ENCODE measurements at regions not wholly inside any gene's neighbourhood (a gene's known extent, or its start where the extent isn't known, plus 50 kb on each side); places are given as distances from the start of the nearest gene placed in this dataset.

DNA sequence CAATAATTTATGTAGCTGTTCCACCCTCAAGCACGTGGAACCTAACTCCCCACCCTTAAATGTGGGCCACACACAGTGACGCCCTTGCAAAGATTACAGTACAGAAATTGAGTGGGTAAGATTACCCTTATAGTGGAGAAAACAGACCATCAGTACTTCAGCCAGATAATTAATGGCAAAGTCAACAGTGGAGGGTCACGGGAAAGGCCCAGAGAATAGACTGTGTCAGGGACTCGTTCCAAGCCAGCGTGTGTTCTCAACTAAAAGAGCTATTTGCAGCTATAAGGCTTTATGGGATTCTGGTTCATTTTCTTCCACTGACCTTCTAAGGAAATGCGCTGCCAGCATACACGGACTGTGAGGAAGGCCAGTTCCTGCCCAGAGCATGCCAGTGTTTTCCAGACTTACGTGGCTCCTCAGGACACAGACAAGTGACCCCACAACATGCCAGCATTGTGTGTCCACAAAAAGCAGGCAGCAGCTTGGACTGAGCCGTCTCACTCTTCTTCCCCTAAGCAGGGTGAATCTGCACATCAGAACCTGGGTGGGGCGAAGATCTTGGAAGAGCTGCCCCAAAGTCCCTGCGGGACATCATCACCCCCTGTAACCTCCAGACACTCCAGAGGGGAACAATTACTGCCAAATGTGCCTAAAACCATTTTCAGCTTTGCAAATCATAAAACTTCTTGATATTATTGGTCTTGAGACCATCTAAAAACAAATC lies 428.5 kb downstream of the OCA2 start:
- TF ChIP-seq EP300 (IDR thresholded peaks at IDR 0.05; ENCODE audit: low read depth) (no peak), POLR2A (IDR thresholded peaks at IDR 0.05) (no peak), CTCF (IDR thresholded peaks at IDR 0.05) (no peak)
- H3K27me3 ChIP-seq = no peaks in the 10 kb centered on the region
- intact Hi-C loops (cut with DNase I; ENCODE audit: low total_unique reads) = no loop called here
- H3K4me1 ChIP-seq = peaks cover 0 to 6% (median 0%) of the 10 kb centered on the region in 4 donors
- no peaks in the 10 kb centered on the region for H3K36me3 ChIP-seq
- H3K4me3 ChIP-seq = no peak overlapping the region
- DNase-seq = no peak
- WGBS, 2 donors (ENCODE audit: low coverage in 1 of 2) = 50 to 51% methylated on average over 6 to 11 of the region's 11 CpGs
- in situ Hi-C loops (cut with MboI; ENCODE audit: low pct_ligation_motif_present in 1 of 4, low pct_unique_long_range_greater_than_20kb in 1 of 4, low sequenced_read_pairs in 3 of 4) = no loop called here
- H3K9me3 ChIP-seq = no peaks in the 10 kb centered on the region
- H3K27ac ChIP-seq = no peak overlapping the region

DNA sequence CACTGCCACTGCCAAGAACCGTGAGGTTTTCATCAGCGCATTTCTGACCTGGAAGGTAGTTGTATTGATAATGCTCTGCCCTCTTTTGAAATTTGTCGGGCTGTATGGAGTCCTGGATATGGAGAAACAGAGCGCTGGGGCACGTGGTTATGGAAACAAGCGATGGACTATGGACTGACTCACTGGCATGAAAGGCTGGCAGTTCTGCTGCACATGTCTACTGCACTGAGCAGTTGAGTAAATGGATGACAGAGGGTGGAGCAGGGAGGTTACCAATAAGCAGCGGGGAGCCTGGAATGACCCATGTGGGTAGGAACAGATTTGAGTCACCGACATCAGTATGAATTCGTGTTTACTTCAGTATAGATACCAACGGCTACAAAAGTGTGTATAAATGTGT lies 429.5 kb downstream of the OCA2 start:
- H3K27me3 ChIP-seq = no peaks in the 10 kb centered on the region
- TF ChIP-seq POLR2AphosphoS5 (IDR thresholded peaks at IDR 0.05) = no peak
- 66 to 88% methylated on average over 5 to 10 of the region's 10 CpGs for WGBS, 2 donors (ENCODE audit: low coverage in 1 of 2)
- peaks cover 0 to 6% (median 0%) of the 10 kb centered on the region in 4 donors for H3K4me1 ChIP-seq
- no peak overlapping the region for H3K4me3 ChIP-seq
- H3K9me3 ChIP-seq = no peaks in the 10 kb centered on the region
- in situ Hi-C loops (cut with MboI; ENCODE audit: low pct_ligation_motif_present in 1 of 4, low pct_unique_long_range_greater_than_20kb in 1 of 4, low sequenced_read_pairs in 3 of 4) = no loop called here
- DNase-seq = no peak
- no peaks in the 10 kb centered on the region for H3K36me3 ChIP-seq
- H3K27ac ChIP-seq = no peak overlapping the region
- intact Hi-C loops (cut with DNase I; ENCODE audit: low total_unique reads) = no loop called here

- intact Hi-C loops (cut with DNase I; ENCODE audit: low total_unique reads) (no loop called here), in situ Hi-C loops (cut with MboI; ENCODE audit: low pct_ligation_motif_present in 1 of 4, low pct_unique_long_range_greater_than_20kb in 1 of 4, low sequenced_read_pairs in 3 of 4) (no loop called here)
- TF ChIP-seq CTCF (IDR thresholded peaks at IDR 0.05) (no peak), POLR2A (IDR thresholded peaks at IDR 0.05) (no peak), EP300 (IDR thresholded peaks at IDR 0.05; ENCODE audit: low read depth) (no peak), POLR2AphosphoS5 (IDR thresholded peaks at IDR 0.05) (no peak)
- 72 to 79% methylated on average over 2 to 9 of the region's 9 CpGs for WGBS, 2 donors (ENCODE audit: low coverage in 1 of 2)
- Histone ChIP-seq H3K27ac (no peak overlapping the region), H3K27me3 (no peaks in the 10 kb centered on the region), H3K36me3 (no peaks in the 10 kb centered on the region), H3K9me3 (no peaks in the 10 kb centered on the region), H3K4me1 (peaks cover 0 to 6% (median 0%) of the 10 kb centered on the region in 4 donors), H3K4me3 (no peak overlapping the region)
- no peak for DNase-seq
These were observed 430.5 kb downstream of the OCA2 start for GRCh38 chr15:27668471-27669220.

DNA sequence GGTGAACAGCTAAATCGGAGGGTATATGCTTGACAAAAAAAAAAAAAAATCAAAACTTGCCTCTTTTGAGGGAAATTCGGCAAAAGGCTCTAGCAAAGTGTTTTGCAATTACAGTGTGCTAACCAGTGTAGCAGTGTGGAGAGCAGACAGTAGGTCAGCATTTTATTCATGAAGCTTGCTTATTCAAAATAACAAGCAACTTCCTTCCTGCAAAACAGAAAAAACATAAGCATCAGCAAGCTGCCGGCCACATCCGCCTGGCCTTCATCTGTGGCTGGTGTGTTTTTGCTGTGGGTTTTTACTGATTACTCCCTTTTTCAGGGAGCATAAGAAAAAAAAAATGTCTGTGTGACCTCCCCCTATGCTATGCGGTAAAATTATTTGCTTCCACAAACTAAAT lies 434.1 kb downstream of the OCA2 start:
- 68 to 71% methylated on average over 3 to 5 of the region's 5 CpGs for WGBS, 2 donors (ENCODE audit: low coverage in 1 of 2)
- no peak overlapping the region for H3K27ac ChIP-seq
- H3K36me3 ChIP-seq = no peaks in the 10 kb centered on the region
- H3K4me1 ChIP-seq = no peaks in the 10 kb centered on the region
- in situ Hi-C loops (cut with MboI; ENCODE audit: low pct_ligation_motif_present in 1 of 4, low pct_unique_long_range_greater_than_20kb in 1 of 4, low sequenced_read_pairs in 3 of 4) = no loop called here
- TF ChIP-seq POLR2A (IDR thresholded peaks at IDR 0.05) = no peak
- no peak for TF ChIP-seq CTCF (IDR thresholded peaks at IDR 0.05)
- no peak for TF ChIP-seq EP300 (IDR thresholded peaks at IDR 0.05; ENCODE audit: low read depth)
- no peak for TF ChIP-seq POLR2AphosphoS5 (IDR thresholded peaks at IDR 0.05)
- DNase-seq = no peak
- no peaks in the 10 kb centered on the region for H3K27me3 ChIP-seq
- H3K9me3 ChIP-seq = no peaks in the 10 kb centered on the region
- no peak overlapping the region for H3K4me3 ChIP-seq
- intact Hi-C loops (cut with DNase I; ENCODE audit: low total_unique reads) = no loop called here

All from transverse colon (tissue), 4 donors.